ENCODE measurements at regions not wholly inside any gene's neighbourhood (a gene's known extent, or its start where the extent isn't known, plus 50 kb on each side); places are given as distances from the start of the nearest gene placed in this dataset.

DNA sequence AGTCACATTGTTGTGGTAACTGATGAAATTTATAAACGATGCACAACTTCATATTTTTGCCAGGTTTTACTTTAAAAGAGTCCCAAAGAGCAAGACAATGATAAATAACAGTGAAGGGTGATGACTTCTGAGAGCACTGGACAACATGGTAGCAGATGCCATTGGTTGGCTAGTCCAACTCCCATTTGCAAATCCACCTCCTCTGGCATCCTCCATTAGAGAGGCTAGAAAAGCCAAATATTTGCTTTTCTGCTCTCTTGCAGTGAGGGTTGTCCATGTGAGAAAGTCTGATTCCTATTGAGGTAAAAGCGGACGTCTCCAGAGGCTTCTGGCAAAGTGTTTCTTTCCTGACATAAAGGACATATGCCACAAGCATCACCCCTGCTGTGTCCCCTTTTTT, 89.6 kb upstream of the BMP4 start:
- CTCF ChIA-PET = no interaction called here
- Histone ChIP-seq H3K9me3 (ENCODE audit: control insufficient read depth, insufficient read depth, low read length) (no peaks in the 10 kb centered on the region), H3K36me3 (ENCODE audit: control insufficient read depth, insufficient read depth, low read length) (no peaks in the 10 kb centered on the region), H2BK15ac (ENCODE audit: low read depth, low read length) (no peak overlapping the region), H3K27ac (ENCODE audit: insufficient read depth, low read length) (no peak overlapping the region), H2AK5ac (ENCODE audit: low read depth, low read length) (no peak overlapping the region), H3K4me3 (ENCODE audit: insufficient read depth, low read depth, low read length) (no peak overlapping the region), H2BK120ac (ENCODE audit: low read depth, low read length) (no peak overlapping the region), H4K20me1 (ENCODE audit: insufficient read depth, low read length) (no peaks in the 10 kb centered on the region), H2AK9ac (replicated peaks; ENCODE audit: low read depth, low read length, poor library complexity) (no peak overlapping the region), H4K91ac (ENCODE audit: insufficient read depth, low read depth, low read length) (no peak overlapping the region), H3K9me1 (ENCODE audit: insufficient read depth, low read length) (no peaks in the 10 kb centered on the region), H3K56ac (ENCODE audit: extremely low read depth, insufficient read depth, low read length) (no peak overlapping the region), H3K4me2 (ENCODE audit: low read depth, low read length) (no peak overlapping the region), H2AFZ (replicated peaks; ENCODE audit: low read length, poor library complexity) (no peak overlapping the region), H3K4ac (ENCODE audit: low read depth, low read length) (no peak overlapping the region), H3K9ac (ENCODE audit: low read depth, low read length) (no peak overlapping the region), H2BK20ac (ENCODE audit: low read depth, low read length) (no peak overlapping the region), H3K18ac (ENCODE audit: low read depth, low read length) (no peak overlapping the region), H3K14ac (replicated peaks; ENCODE audit: low read depth, low read length) (no peak overlapping the region), H4K5ac (ENCODE audit: low read depth, low read length) (no peak overlapping the region), H4K8ac (ENCODE audit: low read depth in 2 of 2, low read length in 2 of 2) (no peak overlapping the region), H3K23ac (ENCODE audit: low read depth, low read length) (no peak overlapping the region), H3K79me1 (ENCODE audit: low read depth in 1 of 2, low read length in 2 of 2) (no peaks in the 10 kb centered on the region), H2BK5ac (ENCODE audit: low read depth, low read length, poor library complexity, severe bottlenecking) (no peak overlapping the region), H3K4me1 (ENCODE audit: control insufficient read depth, insufficient read depth, low read length) (0 out of 2 replicates have a peak, but pooled peaks cover 1% of the 10 kb centered on the region), H3K27me3 (ENCODE audit: control insufficient read depth, insufficient read depth, low read length) (peaks cover 5% of the 10 kb centered on the region)
- no CpG with 5 or more reads among the region's 3 CpGs for WGBS, 2 experiments (ENCODE audit: extremely low coverage in 2 of 2, insufficient read length in 1 of 2)
- in situ Hi-C loops (cut with MboI; ENCODE audit: low sequenced_read_pairs) = no loop called here
- no TSS peak for BruUV-seq (replicated peaks)
- DNase-seq (no peak), ATAC-seq (ENCODE audit: low read depth) (no peak)
- dilution Hi-C loops (cut with HindIII; ENCODE audit: low sequenced_read_pairs, unreplicated experiment) = no loop called here
- POLR2A ChIA-PET (ENCODE audit: unreplicated experiment) = no interaction called here
- no peak for TF ChIP-seq CHD1 (IDR thresholded peaks at IDR 0.05; ENCODE audit: low read depth, low read length)
- TF ChIP-seq, protein P1, sequence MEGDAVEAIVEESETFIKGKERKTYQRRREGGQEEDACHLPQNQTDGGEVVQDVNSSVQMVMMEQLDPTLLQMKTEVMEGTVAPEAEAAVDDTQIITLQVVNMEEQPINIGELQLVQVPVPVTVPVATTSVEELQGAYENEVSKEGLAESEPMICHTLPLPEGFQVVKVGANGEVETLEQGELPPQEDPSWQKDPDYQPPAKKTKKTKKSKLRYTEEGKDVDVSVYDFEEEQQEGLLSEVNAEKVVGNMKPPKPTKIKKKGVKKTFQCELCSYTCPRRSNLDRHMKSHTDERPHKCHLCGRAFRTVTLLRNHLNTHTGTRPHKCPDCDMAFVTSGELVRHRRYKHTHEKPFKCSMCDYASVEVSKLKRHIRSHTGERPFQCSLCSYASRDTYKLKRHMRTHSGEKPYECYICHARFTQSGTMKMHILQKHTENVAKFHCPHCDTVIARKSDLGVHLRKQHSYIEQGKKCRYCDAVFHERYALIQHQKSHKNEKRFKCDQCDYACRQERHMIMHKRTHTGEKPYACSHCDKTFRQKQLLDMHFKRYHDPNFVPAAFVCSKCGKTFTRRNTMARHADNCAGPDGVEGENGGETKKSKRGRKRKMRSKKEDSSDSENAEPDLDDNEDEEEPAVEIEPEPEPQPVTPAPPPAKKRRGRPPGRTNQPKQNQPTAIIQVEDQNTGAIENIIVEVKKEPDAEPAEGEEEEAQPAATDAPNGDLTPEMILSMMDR (conservative IDR thresholded peaks at IDR 0.05; ENCODE audit: low read depth, low read length) = no peak
- no peak for TF ChIP-seq BHLHE40 (IDR thresholded peaks at IDR 0.05; ENCODE audit: low read depth, low read length)
- TF ChIP-seq SMC3 (IDR thresholded peaks at IDR 0.05; ENCODE audit: low read depth, low read length) = no peak
- TF ChIP-seq RAD21 (IDR thresholded peaks at IDR 0.05; ENCODE audit: low read length) = no peak
- no peak for TF ChIP-seq FOS (IDR thresholded peaks at IDR 0.05; ENCODE audit: low read depth, low read length)
- no peak for TF ChIP-seq CEBPB (IDR thresholded peaks at IDR 0.05; ENCODE audit: low read depth, low read length)
- no peak for TF ChIP-seq NFE2L2 (IDR thresholded peaks at IDR 0.05; ENCODE audit: low read depth, low read length)
- no peak for TF ChIP-seq RCOR1 (IDR thresholded peaks at IDR 0.05; ENCODE audit: insufficient replicate concordance, low read length)
- TF ChIP-seq RFX5 (IDR thresholded peaks at IDR 0.05; ENCODE audit: low read depth, low read length) = no peak
- TF ChIP-seq MAFK (IDR thresholded peaks at IDR 0.05; ENCODE audit: low read depth, low read length) = no peak
- TF ChIP-seq MAZ (IDR thresholded peaks at IDR 0.05; ENCODE audit: borderline replicate concordance, low read depth, low read length) = no peak
- TF ChIP-seq, protein P2, sequence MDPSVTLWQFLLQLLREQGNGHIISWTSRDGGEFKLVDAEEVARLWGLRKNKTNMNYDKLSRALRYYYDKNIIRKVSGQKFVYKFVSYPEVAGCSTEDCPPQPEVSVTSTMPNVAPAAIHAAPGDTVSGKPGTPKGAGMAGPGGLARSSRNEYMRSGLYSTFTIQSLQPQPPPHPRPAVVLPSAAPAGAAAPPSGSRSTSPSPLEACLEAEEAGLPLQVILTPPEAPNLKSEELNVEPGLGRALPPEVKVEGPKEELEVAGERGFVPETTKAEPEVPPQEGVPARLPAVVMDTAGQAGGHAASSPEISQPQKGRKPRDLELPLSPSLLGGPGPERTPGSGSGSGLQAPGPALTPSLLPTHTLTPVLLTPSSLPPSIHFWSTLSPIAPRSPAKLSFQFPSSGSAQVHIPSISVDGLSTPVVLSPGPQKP (IDR thresholded peaks at IDR 0.05; ENCODE audit: borderline replicate concordance, low read depth, low read length) = no peak
- TF ChIP-seq, protein P3, sequence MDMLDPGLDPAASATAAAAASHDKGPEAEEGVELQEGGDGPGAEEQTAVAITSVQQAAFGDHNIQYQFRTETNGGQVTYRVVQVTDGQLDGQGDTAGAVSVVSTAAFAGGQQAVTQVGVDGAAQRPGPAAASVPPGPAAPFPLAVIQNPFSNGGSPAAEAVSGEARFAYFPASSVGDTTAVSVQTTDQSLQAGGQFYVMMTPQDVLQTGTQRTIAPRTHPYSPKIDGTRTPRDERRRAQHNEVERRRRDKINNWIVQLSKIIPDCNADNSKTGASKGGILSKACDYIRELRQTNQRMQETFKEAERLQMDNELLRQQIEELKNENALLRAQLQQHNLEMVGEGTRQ (IDR thresholded peaks at IDR 0.05; ENCODE audit: low read depth, low read length) = no peak
- intact Hi-C loops (cut with micrococcal nuclease) = no loop called here
